ENCODE measurements at regions not wholly inside any gene's neighbourhood (a gene's known extent, or its start where the extent isn't known, plus 50 kb on each side); places are given as distances from the start of the nearest gene placed in this dataset.

GRCh38 chr6:17227403-17227802, 53.8 kb upstream of the RBM24 start (continued):
- TF ChIP-seq, protein P1, sequence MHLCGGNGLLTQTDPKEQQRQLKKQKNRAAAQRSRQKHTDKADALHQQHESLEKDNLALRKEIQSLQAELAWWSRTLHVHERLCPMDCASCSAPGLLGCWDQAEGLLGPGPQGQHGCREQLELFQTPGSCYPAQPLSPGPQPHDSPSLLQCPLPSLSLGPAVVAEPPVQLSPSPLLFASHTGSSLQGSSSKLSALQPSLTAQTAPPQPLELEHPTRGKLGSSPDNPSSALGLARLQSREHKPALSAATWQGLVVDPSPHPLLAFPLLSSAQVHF (CRISPR knock-in tag; IDR thresholded peaks at IDR 0.05) = no peak
- TF ChIP-seq ZNF737 (CRISPR knock-in tag; IDR thresholded peaks at IDR 0.05; ENCODE audit: borderline replicate concordance) (no peak), WIZ (CRISPR knock-in tag; IDR thresholded peaks at IDR 0.05) (no peak), HINFP (CRISPR knock-in tag; IDR thresholded peaks at IDR 0.05; ENCODE audit: low read depth) (no peak), ZNF253 (CRISPR knock-in tag; IDR thresholded peaks at IDR 0.05; ENCODE audit: borderline replicate concordance) (no peak), BHLHE40 (IDR thresholded peaks at IDR 0.05; ENCODE audit: low read length) (no peak), ZNF224 (CRISPR knock-in tag; IDR thresholded peaks at IDR 0.05) (no peak)

All from HepG2 (cell line).